D721Med (cell line): ENCODE measurements at regions not wholly inside any gene's neighbourhood (a gene's known extent, or its start where the extent isn't known, plus 50 kb on each side); places are given as distances from the start of the nearest gene placed in this dataset.

Experiments used
- DNase-seq: peaks from one replicate; pipeline ENCODE4 v3.0.0; 2011; ENCODE audit warnings: low spot score; ENCODE audit not compliant: insufficient read length
- FAIRE-seq: peaks from 2 replicates; lab custom pipeline; 2011; peaks lifted over from hg19 to GRCh38; lab: Jason Lieb, UNC
- TF ChIP-seq, protein P1 (sequence below): IDR thresholded peaks from 2 replicates; pipeline ENCODE4 v1.5.1; 2012; ENCODE audit warnings: mild to moderate bottlenecking, control low read depth; ENCODE audit not compliant: insufficient read depth; ENCODE audit errors: missing control alignments

GRCh38 chr2:175536059-175536458 is 354.5 kb upstream of the ATP5MC3 start:
- TF ChIP-seq, protein P1, sequence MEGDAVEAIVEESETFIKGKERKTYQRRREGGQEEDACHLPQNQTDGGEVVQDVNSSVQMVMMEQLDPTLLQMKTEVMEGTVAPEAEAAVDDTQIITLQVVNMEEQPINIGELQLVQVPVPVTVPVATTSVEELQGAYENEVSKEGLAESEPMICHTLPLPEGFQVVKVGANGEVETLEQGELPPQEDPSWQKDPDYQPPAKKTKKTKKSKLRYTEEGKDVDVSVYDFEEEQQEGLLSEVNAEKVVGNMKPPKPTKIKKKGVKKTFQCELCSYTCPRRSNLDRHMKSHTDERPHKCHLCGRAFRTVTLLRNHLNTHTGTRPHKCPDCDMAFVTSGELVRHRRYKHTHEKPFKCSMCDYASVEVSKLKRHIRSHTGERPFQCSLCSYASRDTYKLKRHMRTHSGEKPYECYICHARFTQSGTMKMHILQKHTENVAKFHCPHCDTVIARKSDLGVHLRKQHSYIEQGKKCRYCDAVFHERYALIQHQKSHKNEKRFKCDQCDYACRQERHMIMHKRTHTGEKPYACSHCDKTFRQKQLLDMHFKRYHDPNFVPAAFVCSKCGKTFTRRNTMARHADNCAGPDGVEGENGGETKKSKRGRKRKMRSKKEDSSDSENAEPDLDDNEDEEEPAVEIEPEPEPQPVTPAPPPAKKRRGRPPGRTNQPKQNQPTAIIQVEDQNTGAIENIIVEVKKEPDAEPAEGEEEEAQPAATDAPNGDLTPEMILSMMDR = no peak
- FAIRE-seq = no peak
- no peak for DNase-seq

GRCh38 chr2:175535631-175536030 is 354.1 kb upstream of the ATP5MC3 start:
- FAIRE-seq (no peak), DNase-seq (no peak)
- TF ChIP-seq, protein P1 = no peak

GRCh38 chr2:175525975-175526374 is 344.5 kb upstream of the ATP5MC3 start:
- DNase-seq (no peak), FAIRE-seq (no peak)
- TF ChIP-seq, protein P1 = no peak

GRCh38 chr2:175523001-175523400 is 341.5 kb upstream of the ATP5MC3 start:
- DNase-seq = no peak
- FAIRE-seq = no peak
- TF ChIP-seq, protein P1 = no peak

DNA sequence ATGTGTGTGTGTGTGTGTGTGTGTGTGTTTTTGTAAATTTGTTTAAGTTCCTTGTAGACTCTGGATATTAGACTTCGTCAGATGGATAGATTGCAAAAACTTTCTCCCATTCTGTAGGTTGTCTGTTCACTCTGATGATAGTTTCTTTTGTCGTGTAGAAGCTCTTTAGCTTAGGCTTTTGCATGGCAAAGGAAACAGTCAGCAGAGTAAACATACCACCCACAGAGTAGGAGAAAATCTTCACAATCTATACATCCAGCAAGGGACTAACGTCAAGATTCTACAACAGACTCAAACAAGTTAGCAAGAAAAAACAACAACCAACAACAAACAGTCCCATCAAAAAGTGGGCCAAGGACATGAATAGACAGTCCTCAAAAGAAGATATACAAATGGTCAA is 336.7 kb upstream of the ATP5MC3 start:
- FAIRE-seq = no peak
- TF ChIP-seq, protein P1 = no peak

DNA sequence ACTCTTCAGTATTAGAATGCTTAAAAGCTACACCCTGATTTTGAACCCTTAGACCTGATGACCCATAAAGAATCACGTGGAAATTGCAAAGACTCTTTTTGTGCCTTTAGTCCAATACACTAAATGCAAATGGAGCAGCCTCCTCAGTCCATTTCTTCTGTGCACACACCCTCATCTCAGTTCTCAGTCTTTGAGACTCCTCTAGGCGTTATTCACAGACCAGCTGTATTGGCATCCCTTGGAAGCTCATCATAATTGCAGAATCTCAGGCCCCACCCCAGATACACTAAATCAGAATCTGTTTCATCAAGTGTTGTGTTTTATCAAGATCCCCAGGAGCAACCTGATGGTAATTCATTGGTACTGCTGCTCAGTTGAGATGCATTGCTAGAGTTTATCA is 335.0 kb upstream of the ATP5MC3 start:
- FAIRE-seq (no peak), DNase-seq (no peak)
- TF ChIP-seq, protein P1 = no peak

More for the DNA sequence above, 336.7 kb upstream of the ATP5MC3 start:
- DNase-seq = no peak

DNA sequence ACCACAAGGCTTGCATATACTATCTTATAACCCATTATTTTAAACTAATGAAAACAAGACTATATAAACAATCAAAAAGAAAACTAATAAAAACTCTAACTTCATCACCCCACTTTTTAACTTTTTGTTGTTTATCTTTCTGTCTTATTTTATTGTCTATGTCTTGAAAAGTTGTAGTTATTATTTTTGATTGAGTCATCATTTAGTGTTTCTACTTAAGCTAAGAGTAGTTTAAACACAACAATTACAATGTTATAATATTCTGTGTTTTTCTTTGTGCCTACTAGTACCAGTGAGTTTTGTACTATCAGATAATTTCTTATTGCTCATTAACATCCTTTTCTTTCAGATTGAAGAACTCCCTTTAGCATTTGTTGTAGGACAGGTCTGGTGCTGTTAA is 318.7 kb upstream of the ATP5MC3 start:
- TF ChIP-seq, protein P1 = no peak
- DNase-seq (no peak), FAIRE-seq (no peak)
